ENCODE measurements at regions not wholly inside any gene's neighbourhood (a gene's known extent, or its start where the extent isn't known, plus 50 kb on each side); places are given as distances from the start of the nearest gene placed in this dataset.
"Not testable (repeated sequence)": the region's sequence is repeated elsewhere in the genome, so short reads cannot be mapped to it uniquely, and the experiment has no call there.

- DNase-seq (ENCODE audit: low spot score): no peak
These were observed 559.1 kb downstream of the MN1 start for GRCh38 chr22:27242474-27242873.

- no peak for DNase-seq (ENCODE audit: low spot score)
These were observed 558.5 kb downstream of the MN1 start for GRCh38 chr22:27242917-27243589.

- DNase-seq (ENCODE audit: low spot score): no peak
These were observed 557.2 kb downstream of the MN1 start for GRCh38 chr22:27244328-27244727.

GRCh38 chr22:27245056-27245455, 556.5 kb downstream of the MN1 start:
- DNase-seq (ENCODE audit: low spot score): no peak

- no peak for DNase-seq (ENCODE audit: low spot score)
These were observed 555.0 kb downstream of the MN1 start for GRCh38 chr22:27246558-27246957.

- no peak for DNase-seq (ENCODE audit: low spot score)
These were observed 553.7 kb downstream of the MN1 start for GRCh38 chr22:27247701-27248434.

GRCh38 chr22:27250418-27250817, 551.1 kb downstream of the MN1 start:
- no peak for DNase-seq (ENCODE audit: low spot score)

DNA sequence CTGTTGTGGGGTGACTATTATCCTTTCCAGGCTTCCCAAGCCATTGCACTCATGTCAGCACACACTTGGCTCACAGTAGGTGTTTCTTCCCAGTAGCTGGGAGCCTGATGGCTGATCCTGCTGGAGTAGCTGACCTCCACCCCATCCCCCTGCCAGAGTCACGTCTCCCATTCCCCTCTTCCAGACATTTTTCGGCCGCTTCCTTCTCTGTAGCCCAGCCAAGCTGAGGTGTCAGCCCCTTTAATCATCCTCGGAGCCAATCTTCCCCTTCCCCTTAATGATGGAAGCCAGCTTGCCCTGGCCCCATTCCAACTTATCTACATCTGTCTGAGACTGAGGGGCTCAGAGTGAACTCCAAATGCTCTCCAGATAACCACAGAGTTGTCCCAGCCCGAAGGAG, 550.7 kb downstream of the MN1 start:
- DNase-seq (ENCODE audit: low spot score): no peak

- no peak for DNase-seq (ENCODE audit: low spot score)
These were observed 550.0 kb downstream of the MN1 start for GRCh38 chr22:27251563-27251962.

DNA sequence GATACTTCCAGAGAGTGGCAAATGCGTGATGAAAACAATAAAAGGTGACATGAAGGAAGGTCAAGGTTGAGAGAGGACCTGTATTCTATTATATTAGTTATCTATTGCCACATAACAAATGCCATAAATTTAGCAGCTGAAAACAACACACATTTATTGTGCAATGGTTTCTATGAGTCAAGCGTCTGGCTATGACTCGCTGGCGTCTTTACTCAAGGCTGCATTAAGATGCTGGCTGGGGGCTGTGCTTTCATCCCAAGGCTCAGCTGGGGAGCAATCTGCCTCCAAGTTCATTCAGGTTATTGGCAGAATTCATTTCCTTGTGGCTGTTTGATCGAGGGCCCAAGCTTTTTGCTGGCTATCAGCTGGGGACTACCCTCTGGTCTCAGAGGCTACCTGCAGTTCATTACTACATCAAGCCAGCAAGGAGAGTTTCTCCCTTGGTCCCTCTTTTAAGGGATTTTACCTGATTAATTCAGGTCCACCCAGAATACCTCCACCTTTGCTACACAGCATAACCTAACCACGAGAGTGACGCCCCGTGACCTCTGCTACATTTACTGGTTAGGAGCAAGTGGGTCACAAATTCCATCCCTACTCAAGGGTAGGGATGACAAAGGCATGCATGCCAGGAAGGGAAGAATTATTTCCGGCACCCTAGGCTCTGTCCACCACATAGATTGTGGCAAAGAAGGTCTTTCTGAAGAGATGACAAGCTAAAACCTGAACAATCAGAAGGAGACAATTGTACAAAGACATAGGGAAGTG, 549.1 kb downstream of the MN1 start:
- DNase-seq (ENCODE audit: low spot score): no peak

- DNase-seq (ENCODE audit: low spot score): no peak
These were observed 548.3 kb downstream of the MN1 start for GRCh38 chr22:27253108-27253902.

DNA sequence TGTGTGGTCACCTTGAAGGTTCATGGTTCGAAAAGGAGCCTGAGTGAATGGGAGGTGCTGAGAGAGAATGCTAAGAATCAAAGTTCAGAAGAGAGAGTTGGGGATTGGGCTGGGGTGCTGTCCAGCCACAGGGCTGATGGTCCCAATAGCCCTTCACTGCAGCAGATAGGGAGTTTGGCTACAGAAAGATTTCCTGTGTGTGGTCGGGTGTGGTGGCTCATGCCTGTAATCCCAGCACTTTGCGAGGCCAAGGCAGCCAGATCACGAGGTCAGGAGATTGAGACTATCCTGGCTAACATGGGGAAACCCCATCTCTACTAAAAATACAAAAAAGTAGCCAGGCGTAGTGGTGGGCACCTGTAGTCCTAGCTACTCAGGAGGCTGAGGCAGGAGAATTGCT, 547.5 kb downstream of the MN1 start:
- DNase-seq (ENCODE audit: low spot score): not testable (repeated sequence)

GRCh38 chr22:27255580-27255979, 546.0 kb downstream of the MN1 start:
- DNase-seq (ENCODE audit: low spot score): no peak

DNA sequence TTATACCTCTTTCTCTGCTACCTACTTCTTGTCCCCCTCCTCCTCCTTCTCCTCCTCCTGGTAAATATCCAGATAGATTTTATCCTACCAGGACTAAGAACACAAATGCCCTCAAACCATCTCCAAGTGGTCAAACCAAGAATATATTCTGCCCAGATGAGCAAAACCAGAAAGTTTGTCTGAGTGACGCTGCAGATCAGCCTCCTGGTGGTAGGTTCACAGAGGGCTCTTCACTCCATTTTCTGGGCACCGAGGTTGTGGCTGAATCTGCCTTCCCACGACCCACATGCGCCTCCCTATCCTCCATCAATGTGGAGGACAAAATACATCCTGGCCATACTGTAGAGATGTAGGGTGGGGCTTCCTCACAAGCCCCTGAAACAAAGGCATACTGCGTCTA, 543.6 kb downstream of the MN1 start:
- DNase-seq (ENCODE audit: low spot score): no peak

GRCh38 chr22:27258616-27259172, 542.9 kb downstream of the MN1 start:
- DNase-seq (ENCODE audit: low spot score): no peak

- DNase-seq (ENCODE audit: low spot score): no peak
These were observed 542.1 kb downstream of the MN1 start for GRCh38 chr22:27259433-27259832.

GRCh38 chr22:27260087-27260698, 541.4 kb downstream of the MN1 start:
- DNase-seq (ENCODE audit: low spot score): no peak

- DNase-seq (ENCODE audit: low spot score): no peak
These were observed 539.2 kb downstream of the MN1 start for GRCh38 chr22:27262361-27262760.

DNA sequence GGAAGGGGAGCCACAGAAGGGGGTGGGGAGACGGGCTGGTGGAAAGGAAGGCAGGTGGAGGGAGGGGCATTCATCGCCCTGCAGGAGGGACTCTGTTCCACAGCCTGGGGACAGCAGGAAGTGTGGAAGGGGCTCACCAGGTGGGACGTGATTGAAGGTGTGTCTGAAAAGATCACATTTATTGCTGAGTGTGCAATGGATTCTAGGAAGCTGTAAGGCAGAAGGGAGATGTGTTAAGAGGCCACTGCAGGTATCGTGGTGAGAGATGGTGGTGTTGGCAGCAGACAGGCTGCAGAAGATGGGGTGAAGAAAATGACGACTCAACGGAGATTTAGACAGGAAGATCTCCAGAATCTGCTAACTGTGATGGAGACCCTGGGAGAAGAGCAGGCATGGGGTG, 537.4 kb downstream of the MN1 start:
- no peak for DNase-seq (ENCODE audit: low spot score)

- DNase-seq (ENCODE audit: low spot score): no peak
These were observed 534.4 kb downstream of the MN1 start for GRCh38 chr22:27267145-27267544.

All from mesenteric fat pad (tissue), 1 donor.